NCI-H2029 treated with DMSO at 0.1 percent for 48 hours (cell line): ENCODE measurements at regions not wholly inside any gene's neighbourhood (a gene's known extent, or its start where the extent isn't known, plus 50 kb on each side); places are given as distances from the start of the nearest gene placed in this dataset.
"Not testable (repeated sequence)": the region's sequence is repeated elsewhere in the genome, so short reads cannot be mapped to it uniquely, and the experiment has no call there.

Experiments
- DNase-seq: peaks from one replicate; lab custom pipeline; 2025; lab: John Stamatoyannopoulos, UW

DNA sequence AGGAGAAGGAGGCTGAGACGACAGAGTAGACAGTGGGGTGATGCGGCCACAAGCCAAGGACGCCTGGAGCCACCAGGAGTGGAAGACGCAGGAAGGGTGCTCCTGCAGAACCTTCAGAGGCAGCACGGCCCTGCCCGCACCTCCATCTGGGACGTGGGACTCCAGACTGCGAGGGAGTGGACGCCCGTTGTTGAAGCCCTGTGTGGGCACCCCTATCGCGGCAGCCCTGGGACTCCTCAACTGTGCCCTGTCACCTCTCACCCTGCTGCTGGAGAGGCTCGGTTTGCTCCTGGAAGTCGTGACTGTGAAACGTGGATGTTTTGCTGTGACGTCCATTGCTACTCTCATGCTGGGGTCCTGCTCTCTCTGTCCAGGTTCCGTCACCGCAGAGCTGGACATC lies 100.6 kb upstream of the LRPAP1 start:
- DNase-seq: not testable (repeated sequence)

DNA sequence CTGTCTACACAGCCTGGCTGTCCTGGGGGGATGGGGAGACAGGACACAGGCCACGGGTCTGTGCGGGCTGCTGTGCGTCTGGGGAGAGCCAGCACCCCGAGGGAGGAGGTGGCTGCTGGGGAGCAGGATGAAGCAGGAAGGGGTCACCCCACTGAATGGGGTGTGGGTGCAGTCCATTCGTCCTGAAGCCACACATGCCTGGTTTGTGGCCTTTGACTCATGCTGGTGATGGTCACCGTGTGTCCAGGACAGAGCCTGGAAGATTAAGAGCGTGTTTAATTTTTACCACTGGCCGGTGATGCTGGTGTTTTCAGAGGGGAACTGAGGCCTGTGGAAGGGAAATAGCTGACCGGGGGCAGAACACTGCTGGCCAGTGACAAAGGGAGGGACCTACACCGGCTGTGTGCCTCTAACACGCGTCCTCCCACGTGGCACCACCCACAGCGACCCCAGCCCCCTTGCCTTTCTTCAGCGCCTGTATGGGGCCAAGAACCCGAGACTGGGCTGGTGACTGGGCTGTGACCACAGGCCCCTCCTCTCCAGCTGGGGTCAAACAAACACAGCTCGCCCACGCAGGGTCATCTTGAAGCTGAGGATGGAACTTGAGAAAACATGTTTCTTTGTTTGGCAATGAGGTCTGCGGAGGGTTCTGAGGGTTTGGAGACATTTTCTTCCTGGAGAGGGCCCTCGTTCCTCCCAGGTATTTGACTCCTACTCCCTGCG lies 99.5 kb upstream of the LRPAP1 start:
- DNase-seq: not testable (repeated sequence)

DNA sequence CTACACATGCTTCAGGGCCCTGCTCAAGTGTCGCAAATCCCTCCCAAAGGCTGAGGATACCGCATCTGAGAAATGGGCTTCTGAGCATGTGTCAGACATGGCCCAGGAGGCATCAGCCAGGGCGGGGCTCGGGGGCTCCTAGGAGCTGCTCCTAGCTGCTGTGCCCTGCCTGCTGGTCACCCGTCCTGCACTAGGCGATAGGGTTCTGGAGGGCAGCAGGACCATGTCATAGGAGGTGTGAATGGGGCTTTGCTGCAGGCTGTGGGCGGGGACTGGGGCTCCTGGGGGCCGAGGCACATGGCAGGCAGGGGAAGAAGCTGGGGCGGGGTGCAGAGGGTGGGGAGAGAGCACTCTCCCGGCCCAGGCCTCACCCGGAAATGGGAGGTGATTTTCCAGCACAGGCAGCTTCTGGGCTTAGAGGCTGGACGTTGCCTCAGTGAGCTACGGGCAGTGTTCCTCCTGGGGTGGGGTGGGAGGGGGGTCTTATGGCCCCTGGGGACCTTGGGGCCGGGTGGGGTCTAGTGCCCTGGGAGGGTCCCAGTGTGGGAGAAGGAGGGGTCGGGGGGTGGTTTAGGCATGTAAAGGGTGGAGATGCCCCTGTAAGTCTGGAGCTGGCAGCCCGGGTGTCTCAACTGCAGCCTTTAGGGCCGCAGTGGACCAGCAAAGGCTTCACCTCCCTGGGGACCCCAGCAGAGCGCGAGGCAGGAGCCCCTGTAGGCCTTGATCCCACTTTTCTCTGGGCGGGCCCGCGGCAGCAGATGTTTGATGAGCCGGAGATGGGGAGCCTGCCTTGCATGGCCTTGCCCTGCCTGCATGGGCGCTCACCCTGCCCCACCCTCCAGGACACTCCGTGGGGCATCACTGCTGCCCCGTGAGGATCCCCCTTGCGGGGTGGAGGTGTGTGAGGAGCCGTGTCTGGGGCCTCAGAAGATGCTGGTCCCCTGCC lies 98.6 kb upstream of the LRPAP1 start:
- DNase-seq: no peak

DNA sequence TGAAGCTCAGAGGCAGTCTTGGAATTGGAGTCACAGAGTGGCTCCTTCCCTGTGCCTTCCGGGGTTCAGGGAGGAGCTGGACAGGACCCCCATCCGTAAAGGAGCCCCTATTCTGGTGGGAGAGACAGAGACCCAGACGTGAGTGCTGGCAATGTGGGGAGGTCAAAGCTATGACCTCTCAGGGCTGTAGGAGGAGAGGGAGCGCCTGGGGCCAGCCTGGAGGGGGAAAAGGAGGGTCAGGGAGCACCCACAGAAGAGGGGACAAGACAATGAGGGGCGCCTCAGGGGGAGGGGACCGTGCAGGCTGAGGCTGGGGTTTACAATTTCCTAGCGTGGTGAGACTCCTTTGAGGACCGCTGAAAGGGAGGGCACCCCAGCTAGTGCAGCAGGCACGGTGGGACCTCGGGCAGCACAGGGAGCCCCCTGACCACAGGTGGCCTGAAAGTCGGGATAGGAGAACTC lies 97.9 kb upstream of the LRPAP1 start:
- no peak for DNase-seq

DNA sequence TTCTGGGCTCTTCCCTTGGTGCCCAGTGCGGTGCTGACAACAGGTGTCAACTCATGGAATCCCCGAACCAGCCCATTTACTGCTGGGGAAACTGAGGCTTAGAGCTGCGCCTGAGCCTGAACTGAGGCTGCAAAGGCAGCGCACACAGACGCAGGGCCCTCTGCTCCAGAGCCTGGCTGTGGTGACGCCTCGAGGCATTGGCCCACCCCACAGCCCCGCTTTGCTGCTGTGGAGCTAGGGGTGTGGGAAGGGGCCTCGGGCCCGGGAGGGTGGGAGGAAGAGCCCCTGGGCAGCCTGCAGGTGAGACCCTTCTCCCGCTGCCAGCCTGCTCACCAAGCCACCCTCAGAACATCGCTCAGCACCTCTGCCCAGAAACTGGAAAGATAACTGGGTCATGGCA lies 97.4 kb upstream of the LRPAP1 start:
- no peak for DNase-seq

DNA sequence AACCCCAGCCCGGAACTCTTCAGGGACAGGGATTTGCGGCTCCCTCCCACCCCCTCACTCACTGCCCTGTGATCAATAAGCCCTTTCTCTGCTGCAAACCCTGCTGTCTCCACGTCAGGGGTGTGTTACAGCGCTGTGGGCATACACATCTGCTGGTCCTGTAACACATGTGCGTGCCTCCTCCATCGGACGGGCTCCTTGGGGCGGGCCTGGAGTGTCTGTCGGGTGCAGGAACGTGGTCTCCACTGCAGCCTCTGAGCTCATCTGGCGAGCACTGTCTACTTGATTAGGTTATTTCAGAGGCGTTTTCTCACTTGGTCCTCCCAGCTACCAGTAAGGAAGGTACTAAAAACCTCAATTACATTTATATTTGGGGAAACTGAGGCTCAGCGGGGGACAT lies 97.0 kb upstream of the LRPAP1 start:
- not testable (repeated sequence) for DNase-seq

DNA sequence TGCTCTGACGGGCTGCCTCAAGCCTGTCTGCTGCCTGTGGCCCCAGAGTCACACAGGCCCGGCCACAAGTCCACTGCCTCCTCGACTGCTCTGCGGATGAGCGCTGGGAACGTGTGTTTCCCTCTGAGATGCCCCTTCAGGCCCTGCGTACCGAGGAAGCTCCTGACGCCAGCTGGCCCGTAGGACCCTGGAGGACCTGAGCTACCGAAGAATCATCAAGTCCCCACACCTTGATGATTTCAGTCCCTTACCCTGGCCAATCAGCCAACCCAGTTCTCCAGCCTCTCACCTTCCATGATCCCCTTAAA lies 96.6 kb upstream of the LRPAP1 start:
- DNase-seq: no peak

DNA sequence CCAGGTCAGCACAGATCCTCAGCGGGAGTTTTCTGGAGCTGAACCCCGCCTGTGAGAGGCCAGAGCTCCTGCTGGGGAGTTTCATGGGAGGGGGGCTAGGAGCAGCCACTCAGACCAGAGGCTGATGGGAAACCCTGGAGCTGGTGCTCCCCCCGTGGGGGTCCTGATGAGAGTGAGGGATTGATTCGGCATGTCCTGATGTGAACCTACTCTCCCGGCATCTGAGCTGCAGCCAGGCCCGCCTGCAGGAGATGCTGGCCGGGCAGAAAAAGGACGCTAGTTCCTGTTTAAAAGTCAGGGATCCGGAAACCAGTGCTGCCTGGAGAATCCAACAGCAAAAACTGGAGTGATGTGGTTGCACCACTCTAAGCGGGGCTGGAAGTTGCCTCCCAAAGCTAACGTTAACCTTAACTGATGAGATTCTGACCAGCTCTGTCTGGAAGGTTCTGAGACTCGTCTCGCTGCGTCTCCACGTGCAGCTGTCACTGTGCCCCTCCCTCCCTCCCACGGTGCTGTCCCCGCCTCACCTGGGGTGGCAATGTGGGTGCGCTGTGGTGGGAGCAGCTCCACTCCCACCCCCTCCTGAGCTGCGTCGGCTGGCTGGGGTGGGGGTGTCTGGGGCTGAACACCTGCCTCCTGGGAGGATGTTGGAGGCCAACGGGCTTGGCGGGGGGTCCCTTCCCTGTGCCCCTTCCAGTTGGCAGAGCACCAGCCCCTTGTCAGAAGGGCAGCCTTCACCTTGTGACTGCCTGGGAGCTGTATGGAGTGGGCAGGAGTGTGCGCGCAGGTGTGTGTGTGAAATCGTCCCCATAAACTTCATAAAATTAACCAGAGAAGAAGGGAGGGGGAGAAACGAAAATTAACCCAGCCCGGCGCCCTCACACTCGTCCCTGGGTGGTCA lies 96.0 kb upstream of the LRPAP1 start:
- DNase-seq: not testable (repeated sequence)

DNA sequence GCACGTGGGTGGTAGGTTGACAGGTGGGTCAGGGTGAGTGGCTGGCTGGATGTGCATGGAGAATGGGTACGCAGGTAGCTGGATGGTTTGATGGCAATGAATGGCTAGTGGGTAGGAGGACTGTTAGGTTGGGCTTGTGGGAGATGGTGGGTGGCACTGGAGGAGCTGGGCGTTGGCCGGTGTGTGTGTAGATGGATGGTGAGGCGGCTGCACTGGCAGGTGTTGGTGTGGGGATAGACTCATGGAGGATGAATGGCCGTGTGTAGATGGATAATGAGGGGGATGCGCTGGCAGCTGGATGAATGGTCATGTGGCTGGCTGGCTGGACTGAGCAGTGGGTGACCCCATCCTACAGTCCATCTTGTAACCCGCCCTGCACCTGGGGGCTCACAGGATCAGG lies 95.2 kb upstream of the LRPAP1 start:
- not testable (repeated sequence) for DNase-seq

DNA sequence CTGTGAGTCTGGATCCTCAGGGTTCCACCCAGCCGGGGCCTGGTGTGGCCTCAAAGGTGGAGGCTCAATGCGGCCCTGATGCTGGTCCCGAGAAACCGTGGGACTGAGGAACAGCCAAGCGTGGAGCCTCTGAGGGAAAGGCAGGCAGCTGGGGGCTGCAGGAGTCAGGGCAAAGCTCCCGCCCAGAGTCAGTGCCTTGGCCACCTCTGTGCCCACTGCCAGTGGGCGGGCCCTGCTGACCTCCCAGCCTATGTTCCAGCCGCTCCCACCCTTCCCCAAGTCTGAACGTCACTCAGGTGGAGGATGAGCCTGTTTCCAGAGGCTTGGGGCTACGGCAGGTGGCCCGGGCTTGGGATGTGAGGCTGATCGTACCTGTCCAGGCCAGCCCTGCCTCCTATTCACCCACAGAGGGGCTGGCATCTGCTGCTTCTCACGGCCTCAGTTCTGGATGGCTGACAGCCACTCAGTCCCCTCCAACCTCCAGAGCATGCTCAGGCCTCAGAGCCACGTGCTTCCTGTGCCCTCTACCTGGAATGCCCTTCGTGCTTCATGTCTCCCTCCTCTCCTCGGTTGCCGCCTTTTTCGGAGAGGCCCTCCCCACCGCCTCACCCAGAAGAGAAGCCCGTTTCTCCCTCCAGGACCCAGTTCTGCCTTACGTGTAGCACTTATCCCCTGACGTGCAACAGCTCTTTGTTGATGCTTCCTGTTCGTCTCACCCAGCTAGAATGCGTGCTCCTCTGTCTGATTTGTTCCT lies 94.1 kb upstream of the LRPAP1 start:
- not testable (repeated sequence) for DNase-seq

DNA sequence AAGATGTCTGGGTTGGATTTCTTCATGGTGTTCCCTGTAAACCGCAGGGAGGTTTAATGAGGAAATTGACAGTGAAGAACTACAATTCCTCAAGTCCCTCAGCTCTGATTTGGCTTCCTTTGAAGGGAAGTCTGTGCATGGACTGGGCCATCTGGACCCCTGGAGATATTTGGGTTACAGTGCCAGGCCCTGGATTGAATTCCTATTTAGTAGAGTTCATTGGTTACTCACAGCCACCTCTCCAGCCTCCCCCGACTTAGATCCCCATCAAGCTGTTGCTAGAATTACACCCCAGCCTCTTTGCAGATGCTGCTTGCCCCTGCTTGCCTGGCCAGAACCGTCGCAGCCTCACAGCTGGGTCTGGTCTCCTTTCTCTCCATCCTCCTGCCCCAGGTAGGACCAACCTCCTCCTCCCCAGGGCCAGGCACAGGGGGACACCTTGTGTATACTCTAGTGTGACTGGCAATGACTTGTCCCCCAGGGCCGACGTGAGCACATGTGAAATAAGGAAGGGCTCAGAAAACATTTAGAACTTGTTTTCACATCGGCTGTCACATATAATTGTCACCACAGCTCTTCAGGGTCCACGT lies 93.2 kb upstream of the LRPAP1 start:
- DNase-seq: not testable (repeated sequence)

DNA sequence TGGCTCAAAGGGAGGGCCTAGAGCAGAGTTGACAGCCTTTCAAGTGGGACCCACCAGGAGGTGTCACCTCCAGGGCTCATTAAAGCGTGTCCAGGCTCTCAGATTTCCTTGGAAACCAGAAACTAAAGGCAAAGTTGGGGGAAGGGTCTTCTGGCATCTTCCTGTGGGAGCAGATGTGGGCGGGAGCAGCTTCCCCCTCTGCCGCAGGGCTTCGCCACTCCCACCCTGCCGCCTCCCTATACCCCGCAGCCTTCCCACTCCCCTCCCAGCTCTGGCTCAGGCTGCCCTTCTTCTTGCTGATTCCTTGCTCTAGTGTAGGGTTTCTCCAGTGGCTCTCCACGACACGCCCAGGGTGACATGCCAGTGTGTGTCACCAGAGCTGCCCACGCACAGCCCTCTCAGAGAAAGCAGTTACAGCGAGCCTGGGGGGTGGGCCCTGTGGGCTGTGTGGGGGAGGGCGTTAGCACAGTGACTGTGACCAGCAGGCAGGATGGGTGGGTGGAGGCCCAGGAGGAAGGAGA lies 91.6 kb upstream of the LRPAP1 start:
- not testable (repeated sequence) for DNase-seq

DNA sequence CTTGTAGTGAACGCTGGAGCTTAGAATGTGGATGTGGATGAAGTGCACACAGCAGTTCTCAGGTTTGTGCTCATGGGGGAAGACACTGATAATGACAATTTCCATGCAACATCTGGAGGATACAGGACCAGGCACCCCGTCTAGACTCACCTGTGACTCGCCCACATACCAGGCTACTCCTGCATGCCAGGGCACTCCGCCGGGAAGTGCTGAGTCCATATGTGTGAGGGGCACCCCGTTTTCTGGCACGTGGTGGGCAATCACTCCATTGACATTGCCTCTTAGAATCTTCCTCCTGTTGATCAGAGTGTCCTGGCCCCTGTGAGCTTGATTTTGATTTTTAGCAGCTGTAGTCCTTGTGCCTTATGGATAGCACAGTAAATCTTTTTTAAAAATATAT lies 90.9 kb upstream of the LRPAP1 start:
- DNase-seq: no peak

DNA sequence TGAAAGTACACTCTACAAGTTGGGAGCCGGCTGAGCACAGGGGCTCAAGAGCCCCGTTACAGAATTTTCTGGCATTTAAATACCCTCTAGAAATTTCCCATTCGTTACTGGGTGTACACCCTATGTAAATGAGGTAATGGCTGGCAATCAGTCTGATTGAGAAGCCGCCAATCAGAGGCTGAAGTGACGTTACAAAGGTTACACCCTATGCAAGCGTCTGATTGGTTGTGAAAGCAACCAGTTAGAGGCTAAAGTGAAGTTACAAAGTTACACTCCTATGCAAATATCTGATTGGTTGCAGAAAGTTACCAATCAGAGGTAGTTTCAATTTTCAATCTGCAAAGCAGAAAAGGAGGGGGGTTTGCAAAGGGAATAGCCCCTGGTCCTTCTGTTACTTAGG lies 88.1 kb upstream of the LRPAP1 start:
- not testable (repeated sequence) for DNase-seq

DNA sequence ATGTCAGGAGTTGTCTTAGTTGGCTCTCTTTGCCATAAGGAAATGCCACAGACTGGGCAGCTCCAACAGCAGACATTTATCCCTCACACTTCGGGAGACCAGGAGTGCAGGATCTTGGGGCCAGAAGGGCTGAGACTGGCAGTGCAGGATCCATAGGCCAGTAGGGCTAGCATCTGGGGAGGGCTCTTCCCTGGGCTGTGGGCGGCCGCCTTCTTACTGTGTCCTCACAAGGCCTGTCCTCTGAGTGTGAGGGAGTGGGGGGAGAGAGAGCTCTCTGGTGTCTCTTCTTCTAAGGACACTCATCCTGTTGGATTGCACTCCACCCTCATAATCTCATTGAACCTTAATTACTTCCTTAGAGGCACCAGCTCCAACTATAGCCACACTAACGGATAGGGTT lies 87.5 kb upstream of the LRPAP1 start:
- DNase-seq: not testable (repeated sequence)

DNA sequence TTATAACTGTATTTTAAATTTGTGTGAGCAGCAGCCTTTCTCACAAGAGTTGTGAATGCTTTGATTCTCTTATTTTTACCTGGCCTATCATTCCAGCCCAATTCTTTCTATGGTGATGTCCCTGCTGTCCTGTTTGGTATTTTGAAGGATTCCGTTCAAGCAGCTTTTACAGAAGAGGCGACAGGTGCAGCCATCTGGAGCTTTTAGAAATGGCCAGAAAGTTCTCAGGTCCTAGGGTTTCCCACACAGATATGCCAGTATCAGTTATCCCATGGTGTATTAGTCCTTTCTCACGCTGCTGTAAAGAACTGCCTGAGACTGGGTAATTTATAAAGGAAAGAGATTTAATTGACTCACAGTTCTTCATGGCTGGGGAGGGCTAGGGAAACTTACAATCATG lies 86.1 kb upstream of the LRPAP1 start:
- not testable (repeated sequence) for DNase-seq

DNA sequence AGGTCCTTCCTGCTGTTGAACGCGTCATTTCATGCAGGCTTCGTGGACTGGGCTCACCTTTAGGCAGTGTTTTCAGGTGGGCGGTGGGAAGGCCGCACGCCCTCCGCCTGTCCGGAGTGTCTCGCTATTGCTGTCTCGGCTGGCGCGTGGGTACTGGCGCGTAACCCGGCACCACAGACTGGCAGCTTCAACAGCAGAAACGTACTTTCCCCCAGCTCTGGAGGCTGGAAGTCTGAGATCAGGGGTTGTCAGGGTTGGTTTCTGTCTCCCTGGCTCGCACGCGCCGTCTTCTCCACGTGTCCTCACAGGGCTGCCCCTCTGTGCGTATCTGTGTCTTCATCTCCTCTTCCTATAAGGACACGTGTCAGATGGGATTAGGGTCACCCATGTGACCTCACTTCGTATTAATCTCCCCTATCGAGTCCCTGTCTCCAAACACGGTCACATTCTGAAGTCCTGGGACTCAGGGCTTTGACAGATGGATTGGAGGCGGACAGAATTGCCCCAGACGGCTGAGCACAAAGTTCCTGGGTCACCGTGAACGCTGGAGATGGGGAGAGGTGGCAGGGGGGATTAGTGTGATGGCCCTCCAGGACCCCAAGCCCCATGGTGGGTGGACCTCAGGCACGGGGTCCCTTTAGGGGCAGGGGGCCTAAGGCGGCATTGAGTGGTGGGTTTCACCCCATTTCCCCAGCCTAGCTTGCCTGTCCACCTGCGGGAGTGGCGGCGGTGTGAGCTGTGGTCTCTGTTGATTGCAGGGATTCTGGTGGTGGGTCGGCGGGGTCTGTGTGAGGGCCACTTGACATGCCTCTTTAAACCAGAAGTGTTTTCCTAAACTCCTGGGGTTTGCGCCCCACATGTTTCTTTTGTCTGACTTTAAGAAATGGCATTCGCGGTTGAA lies 83.4 kb upstream of the LRPAP1 start:
- no peak for DNase-seq

DNA sequence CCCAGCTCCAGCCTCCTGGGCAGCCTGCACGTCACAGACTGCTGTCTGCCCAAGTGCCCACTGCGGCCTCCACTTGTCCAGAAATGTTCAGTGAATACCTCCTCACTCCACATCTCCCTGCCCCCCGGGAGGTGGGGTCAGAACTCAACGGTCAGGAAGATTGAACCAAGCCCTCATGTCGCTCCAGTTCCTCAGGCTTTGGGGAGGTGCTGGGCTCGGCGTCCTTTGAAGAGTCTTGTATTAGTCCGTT lies 82.4 kb upstream of the LRPAP1 start:
- no peak for DNase-seq

DNA sequence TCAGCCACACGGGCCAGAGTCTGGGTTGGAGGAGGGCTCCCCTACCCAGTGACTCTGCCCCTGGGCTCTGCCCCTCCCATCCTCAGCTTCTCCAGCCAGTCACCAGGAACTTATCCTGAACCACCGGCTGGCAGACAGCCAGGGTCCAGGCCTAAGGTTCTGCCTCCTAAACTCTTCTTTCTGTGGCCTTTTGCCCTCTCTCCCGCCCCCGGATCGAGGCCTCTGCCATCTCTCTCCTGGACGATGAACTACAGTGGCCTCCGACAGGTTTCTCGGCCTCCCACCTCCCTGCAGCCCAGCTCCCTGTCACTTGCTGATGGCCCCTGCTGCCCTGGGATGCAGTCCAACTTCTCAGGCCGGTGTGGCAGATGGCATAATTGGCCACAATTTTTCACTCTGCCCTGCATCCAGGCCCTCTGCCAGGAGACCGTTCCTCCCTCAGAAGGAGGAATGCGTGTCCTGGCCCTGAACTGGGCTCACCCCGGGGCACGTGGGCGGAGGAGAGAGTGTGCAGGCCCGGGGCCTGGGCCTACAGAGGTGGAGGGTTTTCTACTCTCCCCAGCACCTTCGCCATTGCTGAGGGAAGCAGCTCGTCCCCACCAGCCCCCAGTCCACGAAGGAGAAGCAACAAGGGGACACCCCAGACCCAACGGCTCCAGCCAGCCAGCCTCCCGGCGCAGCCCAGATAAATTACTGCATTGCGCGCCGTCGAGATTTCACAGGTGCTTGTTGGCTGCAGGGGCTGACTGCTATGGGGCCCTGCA lies 81.9 kb upstream of the LRPAP1 start:
- peak; percentile 17 for DNase-seq
